Right cardiac atrium (tissue), 5 donors: ENCODE measurements at regions not wholly inside any gene's neighbourhood (a gene's known extent, or its start where the extent isn't known, plus 50 kb on each side); places are given as distances from the start of the nearest gene placed in this dataset.
A peak's percentile ranks its signal among the peaks of the same experiment; 100 is the strongest.

Experiments
- ATAC-seq, 2 donors: fragments of 200-7000 bp; cut with Tn5 transposase; one replicate each; pipeline versions ENCODE4 v1.8.0 to v1.9.1; 2020; ENCODE audit warnings: moderate library complexity in 2 of 2, mild to moderate bottlenecking in 1 of 2
- DNase-seq, 3 donors: peaks; one replicate each; pipeline ENCODE4 v3.0.0-alpha.2; 2020
- H3K27ac ChIP-seq: one replicate; pipeline ENCODE4 v1.5.1; 2013; ENCODE audit warnings: mild to moderate bottlenecking, low read length, control low read depth, moderate library complexity
- H3K27me3 ChIP-seq: one replicate; pipeline ENCODE4 v1.6.1; 2013; ENCODE audit not compliant: control insufficient read depth, insufficient read depth
- H3K4me1 ChIP-seq: one replicate; pipeline ENCODE4 v1.6.1; 2013; ENCODE audit warnings: low read length; ENCODE audit not compliant: control insufficient read depth, insufficient read depth
- H3K4me3 ChIP-seq: one replicate; pipeline ENCODE4 v1.5.1; 2013; ENCODE audit warnings: low read length, control low read depth
- H3K9me3 ChIP-seq: one replicate; pipeline ENCODE4 v1.6.1; 2013; ENCODE audit warnings: low read length; ENCODE audit not compliant: control insufficient read depth
- WGBS: extraction: QIAGEN DNeasy Blood & Tissue Kit; methylation state at CpG from one replicate; pipeline ENCODE4 v1.1.7; 2013; 5-methylcytosine and 5-hydroxymethylcytosine counted together
- intact Hi-C, 4 donors: fragments of 100-400 bp; cut with DNase I; formaldehyde crosslinking; loops; one replicate each; pipeline versions ENCODE4 v1.11.0 to v1.14.0; 2022 to 2023
- donor health status: healthy with polysubstance abuse.
- donor health status: DM: no; HTN: yes; CAD: no.
- donor health status: DM: no; HTN: no; CAD: no.
- donor health status: DM: no; HTN: yes; CAD: no; lungs with severe emphysema.
- donor health status: DM: yes; HTN: yes; CAD: no.

GRCh38 chr6:128666405-128666804 lies 146.0 kb upstream of the PTPRK start:
- no peak for ATAC-seq
- no peak for DNase-seq
- H3K4me1 ChIP-seq, result no peaks in the 10 kb centered on the region
- H3K27me3 ChIP-seq, result no peaks in the 10 kb centered on the region
- 46% methylated on average over 2 of the region's 2 CpGs for WGBS
- no peak overlapping the region for H3K4me3 ChIP-seq
- no peak overlapping the region for H3K27ac ChIP-seq
- intact Hi-C loops, result no loop called here
- no peaks in the 10 kb centered on the region for H3K9me3 ChIP-seq

- ATAC-seq (no peak), DNase-seq (no peak)
- WGBS, result 87% methylated on average over 2 of the region's 2 CpGs
- no peak overlapping the region for H3K4me3 ChIP-seq
- H3K27ac ChIP-seq, result no peak overlapping the region
- intact Hi-C loops, result no loop called here
- no peaks in the 10 kb centered on the region for H3K4me1 ChIP-seq
- no peaks in the 10 kb centered on the region for H3K27me3 ChIP-seq
- H3K9me3 ChIP-seq, result no peaks in the 10 kb centered on the region
Measured at GRCh38 chr6:128663238-128663637, 142.8 kb upstream of the PTPRK start.

GRCh38 chr6:128659878-128660622 lies 139.7 kb upstream of the PTPRK start:
- peak in 1 of 2 donors; percentile 64 for ATAC-seq
- no peak overlapping the region for H3K27ac ChIP-seq
- no peaks in the 10 kb centered on the region for H3K9me3 ChIP-seq

GRCh38 chr6:128659276-128659675 lies 138.9 kb upstream of the PTPRK start:
- Histone ChIP-seq H3K4me3 (no peak overlapping the region), H3K9me3 (no peaks in the 10 kb centered on the region), H3K4me1 (peaks cover 2% of the 10 kb centered on the region), H3K27ac (no peak overlapping the region), H3K27me3 (no peaks in the 10 kb centered on the region)
- 85% methylated on average over 1 of the region's 1 CpG for WGBS
- ATAC-seq (no peak), DNase-seq (no peak)
- intact Hi-C loops, result no loop called here

More at GRCh38 chr6:128659878-128660622, 139.7 kb upstream of the PTPRK start:
- Histone ChIP-seq H3K4me1 (peaks cover 2% of the 10 kb centered on the region), H3K4me3 (no peak overlapping the region), H3K27me3 (no peaks in the 10 kb centered on the region)
- intact Hi-C loops, result no loop called here
- DNase-seq, result no peak
- 56% methylated on average over 5 of the region's 5 CpGs for WGBS

GRCh38 chr6:128657181-128657580 lies 136.8 kb upstream of the PTPRK start:
- Histone ChIP-seq H3K9me3 (no peaks in the 10 kb centered on the region), H3K4me3 (no peak overlapping the region), H3K4me1 (peaks cover 2% of the 10 kb centered on the region), H3K27ac (no peak overlapping the region), H3K27me3 (no peaks in the 10 kb centered on the region)
- no peak for DNase-seq
- no peak for ATAC-seq
- intact Hi-C loops, result no loop called here

GRCh38 chr6:128655978-128656498 lies 135.6 kb upstream of the PTPRK start:
- intact Hi-C loops, result no loop called here
- H3K9me3 ChIP-seq, result no peaks in the 10 kb centered on the region
- H3K27ac ChIP-seq, result no peak overlapping the region
- DNase-seq (no peak), ATAC-seq (no peak)
- no peaks in the 10 kb centered on the region for H3K27me3 ChIP-seq
- 42% methylated on average over 1 of the region's 1 CpG for WGBS
- H3K4me1 ChIP-seq, result peaks cover 2% of the 10 kb centered on the region
- no peak overlapping the region for H3K4me3 ChIP-seq

GRCh38 chr6:128648022-128648598 lies 127.7 kb upstream of the PTPRK start:
- 37% methylated on average over 2 of the region's 2 CpGs for WGBS
- DNase-seq (no peak), ATAC-seq (peak; percentile 87 to 93)
- no peaks in the 10 kb centered on the region for H3K4me1 ChIP-seq
- H3K9me3 ChIP-seq, result no peaks in the 10 kb centered on the region
- intact Hi-C loops, result no loop called here
- H3K27me3 ChIP-seq, result no peaks in the 10 kb centered on the region
- H3K27ac ChIP-seq, result no peak overlapping the region
- no peak overlapping the region for H3K4me3 ChIP-seq

GRCh38 chr6:128642132-128642531 lies 121.7 kb upstream of the PTPRK start:
- no peak for ATAC-seq

GRCh38 chr6:128641703-128642102 lies 121.3 kb upstream of the PTPRK start:
- DNase-seq, result no peak
- ATAC-seq, result no peak
- intact Hi-C loops, result no loop called here
- no peak overlapping the region for H3K27ac ChIP-seq
- H3K27me3 ChIP-seq, result no peaks in the 10 kb centered on the region
- H3K4me1 ChIP-seq, result no peaks in the 10 kb centered on the region
- H3K4me3 ChIP-seq, result no peak overlapping the region
- H3K9me3 ChIP-seq, result no peaks in the 10 kb centered on the region

More at GRCh38 chr6:128642132-128642531, 121.7 kb upstream of the PTPRK start:
- Histone ChIP-seq H3K27me3 (no peaks in the 10 kb centered on the region), H3K27ac (no peak overlapping the region), H3K9me3 (no peaks in the 10 kb centered on the region), H3K4me3 (no peak overlapping the region), H3K4me1 (no peaks in the 10 kb centered on the region)
- intact Hi-C loops, result no loop called here
- DNase-seq, result no peak
- 91% methylated on average over 1 of the region's 1 CpG for WGBS

- H3K9me3 ChIP-seq, result no peaks in the 10 kb centered on the region
- no peaks in the 10 kb centered on the region for H3K4me1 ChIP-seq
- H3K4me3 ChIP-seq, result no peak overlapping the region
- DNase-seq (no peak), ATAC-seq (no peak)
- H3K27me3 ChIP-seq, result no peaks in the 10 kb centered on the region
- intact Hi-C loops, result no loop called here
- no peak overlapping the region for H3K27ac ChIP-seq
Measured at GRCh38 chr6:128638817-128639216, 118.4 kb upstream of the PTPRK start.

- Histone ChIP-seq H3K9me3 (no peaks in the 10 kb centered on the region), H3K27me3 (no peaks in the 10 kb centered on the region), H3K4me3 (no peak overlapping the region), H3K4me1 (no peaks in the 10 kb centered on the region), H3K27ac (no peak overlapping the region)
- 63% methylated on average over 2 of the region's 2 CpGs for WGBS
- intact Hi-C loops, result no loop called here
- DNase-seq (no peak), ATAC-seq (no peak)
Measured at GRCh38 chr6:128635219-128635618, 114.8 kb upstream of the PTPRK start.
